Activated T-cell treated with anti-CD3 and anti-CD28 coated beads for 48 hours (primary cell): ENCODE measurements at regions not wholly inside any gene's neighbourhood (a gene's known extent, or its start where the extent isn't known, plus 50 kb on each side); places are given as distances from the start of the nearest gene placed in this dataset.
A peak's percentile ranks its signal among the peaks of the same experiment; 100 is the strongest.
"Not testable (repeated sequence)": the region's sequence is repeated elsewhere in the genome, so short reads cannot be mapped to it uniquely, and the experiment has no call there.

Experiments used
- DNase-seq: peaks from one replicate; pipeline ENCODE4 v3.0.0-alpha.2; 2020; ENCODE audit warnings: low read depth

GRCh38 chr2:221761260-221761659 lies 189.2 kb upstream of the EPHA4 start:
- no peak for DNase-seq

- DNase-seq: no peak
These were observed 186.0 kb upstream of the EPHA4 start for GRCh38 chr2:221758076-221758475.

- no peak for DNase-seq
These were observed 181.3 kb upstream of the EPHA4 start for GRCh38 chr2:221753401-221753800.

- DNase-seq: no peak
These were observed 180.7 kb upstream of the EPHA4 start for GRCh38 chr2:221752781-221753180.

GRCh38 chr2:221750316-221750715 lies 178.2 kb upstream of the EPHA4 start:
- DNase-seq: no peak

- DNase-seq: peak; percentile 1
These were observed 175.3 kb upstream of the EPHA4 start for GRCh38 chr2:221747289-221747972.

- DNase-seq: no peak
These were observed 169.6 kb upstream of the EPHA4 start for GRCh38 chr2:221741496-221742211.

GRCh38 chr2:221731432-221732145 lies 159.5 kb upstream of the EPHA4 start:
- no peak for DNase-seq

GRCh38 chr2:221726894-221727513 lies 154.9 kb upstream of the EPHA4 start:
- DNase-seq: no peak

GRCh38 chr2:221724631-221725203 lies 152.6 kb upstream of the EPHA4 start:
- DNase-seq: no peak

- DNase-seq: not testable (repeated sequence)
These were observed 152.0 kb upstream of the EPHA4 start for GRCh38 chr2:221724117-221724516.

- no peak for DNase-seq
These were observed 144.6 kb upstream of the EPHA4 start for GRCh38 chr2:221716426-221717303.

- DNase-seq: no peak
These were observed 143.6 kb upstream of the EPHA4 start for GRCh38 chr2:221715523-221716247.

GRCh38 chr2:221710744-221711143 lies 138.6 kb upstream of the EPHA4 start:
- DNase-seq: no peak

- DNase-seq: no peak
These were observed 136.8 kb upstream of the EPHA4 start for GRCh38 chr2:221708902-221709301.

- no peak for DNase-seq
These were observed 133.2 kb upstream of the EPHA4 start for GRCh38 chr2:221705185-221705877.

- no peak for DNase-seq
These were observed 132.3 kb upstream of the EPHA4 start for GRCh38 chr2:221704442-221704841.

GRCh38 chr2:221693365-221693764 lies 121.3 kb upstream of the EPHA4 start:
- DNase-seq: no peak

GRCh38 chr2:221691571-221691970 lies 119.5 kb upstream of the EPHA4 start:
- no peak for DNase-seq

GRCh38 chr2:221689140-221689539 lies 117.0 kb upstream of the EPHA4 start:
- DNase-seq: no peak
